ENCODE measurements at regions not wholly inside any gene's neighbourhood (a gene's known extent, or its start where the extent isn't known, plus 50 kb on each side); places are given as distances from the start of the nearest gene placed in this dataset.

- no peak for TF ChIP-seq CTCF (IDR thresholded peaks at IDR 0.05)
- no peak for TF ChIP-seq ZFX (IDR thresholded peaks at IDR 0.05; ENCODE audit: borderline replicate concordance)
Measured at GRCh38 chrX:120732461-120732860, 102.6 kb upstream of the C1GALT1C1 start.

Data from 22Rv1 (cell line).